ENCODE measurements at regions not wholly inside any gene's neighbourhood (a gene's known extent, or its start where the extent isn't known, plus 50 kb on each side); places are given as distances from the start of the nearest gene placed in this dataset.

DNA sequence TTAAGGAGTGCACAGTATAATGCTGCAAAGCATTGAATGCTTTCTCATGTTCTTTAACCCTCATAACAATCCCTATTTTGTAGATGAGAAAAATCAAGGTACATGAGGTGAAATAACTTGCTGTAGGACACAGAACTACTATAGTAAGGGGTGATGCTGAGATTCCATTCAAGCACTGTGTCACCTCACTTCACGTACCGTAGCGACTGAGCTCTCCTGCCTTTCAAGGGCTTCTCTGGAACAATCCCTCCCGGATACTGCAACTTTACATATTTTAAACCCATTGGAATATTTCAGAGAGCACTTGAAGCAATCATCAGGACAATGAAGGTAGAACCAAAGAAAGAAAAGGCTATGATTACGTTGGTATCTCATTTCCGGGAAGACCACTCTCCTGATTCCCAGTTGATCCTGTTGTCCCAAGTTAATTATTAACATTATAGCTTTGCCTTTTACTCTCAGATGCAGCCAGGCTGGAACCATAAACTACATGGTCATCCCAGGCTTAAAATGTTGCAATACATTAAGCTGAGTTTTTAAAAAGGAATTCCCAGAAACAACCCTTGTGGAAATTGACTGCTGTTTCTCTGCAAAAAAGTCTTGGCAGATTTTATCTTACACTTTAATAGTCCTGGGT is 252.2 kb upstream of the IGF1R start (continued):
- TF ChIP-seq, protein P1, sequence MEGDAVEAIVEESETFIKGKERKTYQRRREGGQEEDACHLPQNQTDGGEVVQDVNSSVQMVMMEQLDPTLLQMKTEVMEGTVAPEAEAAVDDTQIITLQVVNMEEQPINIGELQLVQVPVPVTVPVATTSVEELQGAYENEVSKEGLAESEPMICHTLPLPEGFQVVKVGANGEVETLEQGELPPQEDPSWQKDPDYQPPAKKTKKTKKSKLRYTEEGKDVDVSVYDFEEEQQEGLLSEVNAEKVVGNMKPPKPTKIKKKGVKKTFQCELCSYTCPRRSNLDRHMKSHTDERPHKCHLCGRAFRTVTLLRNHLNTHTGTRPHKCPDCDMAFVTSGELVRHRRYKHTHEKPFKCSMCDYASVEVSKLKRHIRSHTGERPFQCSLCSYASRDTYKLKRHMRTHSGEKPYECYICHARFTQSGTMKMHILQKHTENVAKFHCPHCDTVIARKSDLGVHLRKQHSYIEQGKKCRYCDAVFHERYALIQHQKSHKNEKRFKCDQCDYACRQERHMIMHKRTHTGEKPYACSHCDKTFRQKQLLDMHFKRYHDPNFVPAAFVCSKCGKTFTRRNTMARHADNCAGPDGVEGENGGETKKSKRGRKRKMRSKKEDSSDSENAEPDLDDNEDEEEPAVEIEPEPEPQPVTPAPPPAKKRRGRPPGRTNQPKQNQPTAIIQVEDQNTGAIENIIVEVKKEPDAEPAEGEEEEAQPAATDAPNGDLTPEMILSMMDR (IDR thresholded peaks at IDR 0.05 in 2 of 3, conservative IDR thresholded peaks at IDR 0.05 in 1 of 3; ENCODE audit: insufficient read depth in 2 of 3, low read depth in 1 of 3, low read length in 3 of 3), result no peak
- no peak for TF ChIP-seq CREM (IDR thresholded peaks at IDR 0.05; ENCODE audit: low read depth)
- TF ChIP-seq SMARCA5 (IDR thresholded peaks at IDR 0.05), result no peak
- no peak for TF ChIP-seq SNRNP70 (optimal IDR thresholded peaks at IDR 0.05; ENCODE audit: low read depth, low read length)

DNA sequence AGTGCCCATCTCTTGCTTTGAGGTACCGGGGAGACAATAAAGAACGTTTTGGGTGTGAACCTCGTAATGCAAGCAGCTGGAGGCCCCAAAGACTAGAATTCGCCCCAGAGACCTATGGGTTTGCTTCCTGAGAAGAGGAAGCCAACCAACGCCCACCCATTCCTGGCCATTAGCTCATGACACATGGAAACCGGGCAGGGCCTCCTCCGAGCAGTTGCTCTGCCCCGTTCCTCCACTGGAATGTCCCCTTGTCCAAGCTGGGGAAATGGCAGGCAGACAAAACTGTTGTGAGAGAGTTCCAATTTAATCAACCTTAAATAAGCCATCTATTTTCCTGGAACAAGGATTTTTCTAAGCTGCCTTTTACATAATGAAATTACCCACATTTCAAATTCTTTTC is 250.9 kb upstream of the IGF1R start:
- in situ Hi-C loops (cut with MboI) (no loop called here), intact Hi-C loops (cut with micrococcal nuclease) (no loop called here)
- H2AFZ ChIP-seq (ENCODE audit: low read depth, low read length), result no peak overlapping the region
- H3K4me1 ChIP-seq (replicated peaks in 1 of 2; ENCODE audit: control insufficient read depth in 2 of 2, insufficient read depth in 2 of 2, low read length in 2 of 2), result no peaks in the 10 kb centered on the region
- no peaks in the 10 kb centered on the region; the same call in 1 of the 2 replicates for H4K20me1 ChIP-seq (replicated peaks; ENCODE audit: control insufficient read depth, insufficient read depth, low read length)
- no peak overlapping the region for H3K9ac ChIP-seq (ENCODE audit: insufficient read depth in 1 of 2, low read depth in 2 of 2, low read length in 2 of 2)
- H3K9me1 ChIP-seq (ENCODE audit: control insufficient read depth, insufficient read depth, low read length), result no peaks in the 10 kb centered on the region
- no peak overlapping the region for H3K27ac ChIP-seq (ENCODE audit: extremely low read depth, low read depth, low read length)
- H3K79me2 ChIP-seq (ENCODE audit: control insufficient read depth, insufficient read depth, low read length), result no peaks in the 10 kb centered on the region
- H3K4me2 ChIP-seq (ENCODE audit: insufficient read depth, low read length), result no peak overlapping the region
- no peak overlapping the region for H3K4me3 ChIP-seq
- BruUV-seq (replicated peaks), result no TSS peak
- CTCF ChIA-PET (ENCODE audit: low intra/inter-chr PET ratio), result no interaction called here
- FAIRE-seq (no peak), DNase-seq (ENCODE audit: extremely low read depth in 1 of 4, low spot score in 3 of 4) (no peak), ATAC-seq (no peak)
- no peaks in the 10 kb centered on the region for H3K9me3 ChIP-seq (replicated peaks; ENCODE audit: control insufficient read depth, insufficient read depth, low read depth, low read length)
- H3K36me3 ChIP-seq (ENCODE audit: control insufficient read depth, insufficient read depth, low read length), result no peaks in the 10 kb centered on the region
- POLR2A ChIA-PET, result no interaction called here
- 0% methylated on average over 8 of the region's 8 CpGs for WGBS (ENCODE audit: insufficient coverage, low coverage, missing lambda C conversion rate)
- peaks cover 0 to 12% of the 10 kb centered on the region in 2 experiments; a peak in 3 of 5 replicates for H3K27me3 ChIP-seq (ENCODE audit: control insufficient read depth in 2 of 2, insufficient read depth in 2 of 2, low read length in 2 of 2)
- TF ChIP-seq ZNF263 (CRISPR knock-in tag; IDR thresholded peaks at IDR 0.05; ENCODE audit: borderline replicate concordance), result no peak
- no peak for TF ChIP-seq NFXL1 (CRISPR knock-in tag; IDR thresholded peaks at IDR 0.05)
- TF ChIP-seq RBM34 (IDR thresholded peaks at IDR 0.05; ENCODE audit: borderline replicate concordance, insufficient read depth, low read length), result no peak
- TF ChIP-seq, protein P2, sequence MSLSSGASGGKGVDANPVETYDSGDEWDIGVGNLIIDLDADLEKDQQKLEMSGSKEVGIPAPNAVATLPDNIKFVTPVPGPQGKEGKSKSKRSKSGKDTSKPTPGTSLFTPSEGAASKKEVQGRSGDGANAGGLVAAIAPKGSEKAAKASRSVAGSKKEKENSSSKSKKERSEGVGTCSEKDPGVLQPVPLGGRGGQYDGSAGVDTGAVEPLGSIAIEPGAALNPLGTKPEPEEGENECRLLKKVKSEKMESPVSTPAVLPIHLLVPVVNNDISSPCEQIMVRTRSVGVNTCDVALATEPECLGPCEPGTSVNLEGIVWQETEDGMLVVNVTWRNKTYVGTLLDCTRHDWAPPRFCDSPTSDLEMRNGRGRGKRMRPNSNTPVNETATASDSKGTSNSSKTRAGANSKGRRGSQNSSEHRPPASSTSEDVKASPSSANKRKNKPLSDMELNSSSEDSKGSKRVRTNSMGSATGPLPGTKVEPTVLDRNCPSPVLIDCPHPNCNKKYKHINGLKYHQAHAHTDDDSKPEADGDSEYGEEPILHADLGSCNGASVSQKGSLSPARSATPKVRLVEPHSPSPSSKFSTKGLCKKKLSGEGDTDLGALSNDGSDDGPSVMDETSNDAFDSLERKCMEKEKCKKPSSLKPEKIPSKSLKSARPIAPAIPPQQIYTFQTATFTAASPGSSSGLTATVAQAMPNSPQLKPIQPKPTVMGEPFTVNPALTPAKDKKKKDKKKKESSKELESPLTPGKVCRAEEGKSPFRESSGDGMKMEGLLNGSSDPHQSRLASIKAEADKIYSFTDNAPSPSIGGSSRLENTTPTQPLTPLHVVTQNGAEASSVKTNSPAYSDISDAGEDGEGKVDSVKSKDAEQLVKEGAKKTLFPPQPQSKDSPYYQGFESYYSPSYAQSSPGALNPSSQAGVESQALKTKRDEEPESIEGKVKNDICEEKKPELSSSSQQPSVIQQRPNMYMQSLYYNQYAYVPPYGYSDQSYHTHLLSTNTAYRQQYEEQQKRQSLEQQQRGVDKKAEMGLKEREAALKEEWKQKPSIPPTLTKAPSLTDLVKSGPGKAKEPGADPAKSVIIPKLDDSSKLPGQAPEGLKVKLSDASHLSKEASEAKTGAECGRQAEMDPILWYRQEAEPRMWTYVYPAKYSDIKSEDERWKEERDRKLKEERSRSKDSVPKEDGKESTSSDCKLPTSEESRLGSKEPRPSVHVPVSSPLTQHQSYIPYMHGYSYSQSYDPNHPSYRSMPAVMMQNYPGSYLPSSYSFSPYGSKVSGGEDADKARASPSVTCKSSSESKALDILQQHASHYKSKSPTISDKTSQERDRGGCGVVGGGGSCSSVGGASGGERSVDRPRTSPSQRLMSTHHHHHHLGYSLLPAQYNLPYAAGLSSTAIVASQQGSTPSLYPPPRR (CRISPR knock-in tag; IDR thresholded peaks at IDR 0.05; ENCODE audit: borderline replicate concordance), result no peak
- TF ChIP-seq RHOXF2B (CRISPR knock-in tag; conservative IDR thresholded peaks at IDR 0.05), result no peak
- no peak for TF ChIP-seq FOXJ3 (CRISPR knock-in tag; IDR thresholded peaks at IDR 0.05)
